A549 (cell line): ENCODE measurements at regions not wholly inside any gene's neighbourhood (a gene's known extent, or its start where the extent isn't known, plus 50 kb on each side); places are given as distances from the start of the nearest gene placed in this dataset.
A peak's percentile ranks its signal among the peaks of the same experiment; 100 is the strongest.

Source experiments
- ATAC-seq, 2 experiments: fragments of 200-7000 bp in 1 of 2; fragments of >200 bp in 1 of 2; cut with Nextera tagmentation in 1 of 2; cut with Tn5 transposase in 1 of 2; 3 replicates each; pipeline versions ENCODE4 v1.8.0 to v1.9.1; 2018 to 2020; ENCODE audit warnings: mild to moderate bottlenecking in 1 of 2, moderate library complexity in 1 of 2
- CTCF ChIA-PET: fragments of 300-600 bp; sonication (Branson Sonifier 250); formaldehyde crosslinking; extraction: SDS; loops from one replicate; lab custom pipeline; 2021; ENCODE audit warnings: antibody characterized with exemption, inconsistent platforms; lab: Yijun Ruan, JAX
- POLR2A ChIA-PET: fragments of 350-600 bp; formaldehyde crosslinking; extraction: SDS; loops from one replicate; lab custom pipeline; 2021; ENCODE audit warnings: antibody characterized with exemption, inconsistent platforms; lab: Yijun Ruan, JAX
- DNase-seq, 2 experiments: peaks; one replicate each; pipeline versions ENCODE4 v3.0.0 to v3.0.0-alpha.2; 2011 to 2016; ENCODE audit warnings: low read depth in 1 of 2, low spot score in 1 of 2
- FAIRE-seq: peaks from 2 replicates; lab custom pipeline; 2011; peaks lifted over from hg19 to GRCh38; lab: Jason Lieb, UNC
- H3K27ac ChIP-seq, 2 experiments: fragments of >200 bp; sonication (Bioruptor Twin); formaldehyde crosslinking; 3 replicates each; pipeline ENCODE4 v1.5.1; 2016 to 2017
- H3K4me1 ChIP-seq: fragments of >200 bp; sonication (Bioruptor Twin); formaldehyde crosslinking; 3 replicates; pipeline ENCODE4 v1.6.1; 2016
- H3K4me2 ChIP-seq: fragments of >200 bp; sonication (Bioruptor Twin); formaldehyde crosslinking; 3 replicates; pipeline ENCODE4 v1.6.1; 2016
- H3K4me3 ChIP-seq: fragments of >200 bp; sonication (Bioruptor Twin); formaldehyde crosslinking; 3 replicates; pipeline ENCODE4 v1.5.1; 2016
- H3K9me3 ChIP-seq: fragments of >200 bp; sonication (Bioruptor Twin); formaldehyde crosslinking; 3 replicates; pipeline ENCODE4 v1.6.1; 2016
- CBX2 ChIP-seq: fragments of 200-600 bp; sonication (generic); IDR thresholded peaks from 2 replicates; pipeline ENCODE4 v1.6.1; 2016; ENCODE audit warnings: low read depth, mild to moderate bottlenecking, borderline replicate concordance
- CBX8 ChIP-seq: fragments of 200-600 bp; sonication (generic); IDR thresholded peaks from 2 replicates; pipeline ENCODE4 v1.6.1; 2016
- CHD2 ChIP-seq: fragments of 150-350 bp; IDR thresholded peaks from 2 replicates; pipeline ENCODE4 v1.6.1; 2014; ENCODE audit warnings: low read length; ENCODE audit not compliant: partially characterized antibody
- CHD4 ChIP-seq: fragments of 200-600 bp; sonication (generic); IDR thresholded peaks from 2 replicates; pipeline ENCODE4 v1.6.1; 2016; ENCODE audit warnings: antibody characterized with exemption, mild to moderate bottlenecking, borderline replicate concordance
- EHF ChIP-seq: fragments of 250-450 bp; sonication (Bioruptor Pico); IDR thresholded peaks from 2 replicates; pipeline ENCODE4 v1.5.0; 2020; ENCODE audit warnings: mild to moderate bottlenecking
- EP300 ChIP-seq, 2 experiments: fragments of >200 bp; sonication (Bioruptor Twin); formaldehyde crosslinking; IDR thresholded peaks; 2 replicates in 1 of 2; 3 replicates in 1 of 2; pipeline ENCODE4 v1.6.1; 2016 to 2017
- FOXS1 ChIP-seq: fragments of 250-450 bp; sonication (Bioruptor Pico); IDR thresholded peaks from 2 replicates; pipeline ENCODE4 v1.5.0; 2020; ENCODE audit warnings: mild to moderate bottlenecking, moderate library complexity
- HOXA7 ChIP-seq: fragments of 250-450 bp; sonication (Bioruptor Pico); IDR thresholded peaks from 2 replicates; pipeline ENCODE4 v1.5.0; 2020; ENCODE audit warnings: mild to moderate bottlenecking, moderate library complexity
- HOXB13 ChIP-seq: fragments of 250-450 bp; sonication (Bioruptor Pico); IDR thresholded peaks from 2 replicates; pipeline ENCODE4 v1.5.0; 2020; ENCODE audit warnings: low read depth, mild to moderate bottlenecking, moderate library complexity
- JUNB ChIP-seq: fragments of >200 bp; sonication (Bioruptor Twin); formaldehyde crosslinking; IDR thresholded peaks from 2 replicates; pipeline ENCODE4 v1.6.1; 2016
- KDM1A ChIP-seq: fragments of 200-600 bp; sonication (generic); IDR thresholded peaks from 2 replicates; pipeline ENCODE4 v1.6.1; 2016; ENCODE audit warnings: low read depth, mild to moderate bottlenecking
- PHF8 ChIP-seq: fragments of 200-600 bp; sonication (generic); IDR thresholded peaks from 2 replicates; pipeline ENCODE4 v1.6.1; 2016; ENCODE audit warnings: low read depth, mild to moderate bottlenecking, antibody characterized with exemption, moderate library complexity, borderline replicate concordance
- POLR2AphosphoS2 ChIP-seq: conservative IDR thresholded peaks from 2 replicates; pipeline ENCODE4 v1.6.1; 2012; ENCODE audit warnings: low read length, improper control_type of control experiment, inconsistent platforms
- RARB ChIP-seq: fragments of 250-450 bp; sonication (Bioruptor Pico); IDR thresholded peaks from 2 replicates; pipeline ENCODE4 v1.8.0; 2021; ENCODE audit warnings: mild to moderate bottlenecking, moderate library complexity
- SREBF2 ChIP-seq: fragments of 450-650 bp; IDR thresholded peaks from 2 replicates; pipeline ENCODE4 v1.6.1; 2014; ENCODE audit warnings: mild to moderate bottlenecking, moderate library complexity
- TFCP2L1 ChIP-seq: fragments of 250-450 bp; sonication (Bioruptor Pico); IDR thresholded peaks from 2 replicates; pipeline ENCODE4 v1.5.0; 2021; ENCODE audit warnings: mild to moderate bottlenecking
- TP53 ChIP-seq: fragments of 250-450 bp; sonication (Bioruptor Pico); IDR thresholded peaks from 2 replicates; pipeline ENCODE4 v1.5.0; 2021; ENCODE audit warnings: mild to moderate bottlenecking, moderate library complexity
- ZC3H11A ChIP-seq: fragments of 450-650 bp; IDR thresholded peaks from 2 replicates; pipeline ENCODE4 v1.6.1; 2014; ENCODE audit warnings: antibody characterized with exemption, mild to moderate bottlenecking
- ZFP36 ChIP-seq: fragments of 450-650 bp; IDR thresholded peaks from 2 replicates; pipeline ENCODE4 v1.6.1; 2014; ENCODE audit warnings: borderline replicate concordance; ENCODE audit not compliant: partially characterized antibody
- ZNF302 ChIP-seq: fragments of 250-450 bp; sonication (Bioruptor Pico); IDR thresholded peaks from 2 replicates; pipeline ENCODE4 v1.9.0; 2021; ENCODE audit warnings: inconsistent platforms, mild to moderate bottlenecking, moderate library complexity
- ZSCAN20 ChIP-seq: fragments of 250-450 bp; sonication (Bioruptor Pico); IDR thresholded peaks from 2 replicates; pipeline ENCODE4 v1.8.0; 2022; ENCODE audit warnings: mild to moderate bottlenecking, moderate library complexity
- WGBS: methylation state at CpG from one replicate; pipeline ENCODE4 v1.1.6; 2017; ENCODE audit errors: missing lambda C conversion rate; 5-methylcytosine and 5-hydroxymethylcytosine counted together
- TF ChIP-seq, protein P1 (sequence below): fragments of 450-650 bp; IDR thresholded peaks from 2 replicates; pipeline ENCODE4 v1.6.1; 2014; ENCODE audit warnings: antibody characterized with exemption
- TF ChIP-seq, protein P2 (sequence below): fragments of 250-450 bp; sonication (Bioruptor Pico); IDR thresholded peaks from 2 replicates; pipeline ENCODE4 v1.5.0; 2020; ENCODE audit warnings: low read depth, mild to moderate bottlenecking, moderate library complexity
- TF ChIP-seq, protein P3 (sequence below): fragments of 200-600 bp; sonication (generic); IDR thresholded peaks from 2 replicates; pipeline ENCODE4 v1.6.1; 2016; ENCODE audit warnings: antibody characterized with exemption, mild to moderate bottlenecking, moderate library complexity
- TF ChIP-seq, protein P4 (sequence below): IDR thresholded peaks from 2 replicates; pipeline ENCODE4 v1.6.1; 2012; ENCODE audit warnings: low read depth, borderline replicate concordance
- TF ChIP-seq, protein P5 (sequence below): fragments of >200 bp; sonication (Bioruptor Twin); formaldehyde crosslinking; IDR thresholded peaks from 3 replicates; pipeline ENCODE4 v1.5.1; 2016
- TF ChIP-seq, protein P6 (sequence below): IDR thresholded peaks from 2 replicates; pipeline ENCODE4 v1.6.1; 2012

DNA sequence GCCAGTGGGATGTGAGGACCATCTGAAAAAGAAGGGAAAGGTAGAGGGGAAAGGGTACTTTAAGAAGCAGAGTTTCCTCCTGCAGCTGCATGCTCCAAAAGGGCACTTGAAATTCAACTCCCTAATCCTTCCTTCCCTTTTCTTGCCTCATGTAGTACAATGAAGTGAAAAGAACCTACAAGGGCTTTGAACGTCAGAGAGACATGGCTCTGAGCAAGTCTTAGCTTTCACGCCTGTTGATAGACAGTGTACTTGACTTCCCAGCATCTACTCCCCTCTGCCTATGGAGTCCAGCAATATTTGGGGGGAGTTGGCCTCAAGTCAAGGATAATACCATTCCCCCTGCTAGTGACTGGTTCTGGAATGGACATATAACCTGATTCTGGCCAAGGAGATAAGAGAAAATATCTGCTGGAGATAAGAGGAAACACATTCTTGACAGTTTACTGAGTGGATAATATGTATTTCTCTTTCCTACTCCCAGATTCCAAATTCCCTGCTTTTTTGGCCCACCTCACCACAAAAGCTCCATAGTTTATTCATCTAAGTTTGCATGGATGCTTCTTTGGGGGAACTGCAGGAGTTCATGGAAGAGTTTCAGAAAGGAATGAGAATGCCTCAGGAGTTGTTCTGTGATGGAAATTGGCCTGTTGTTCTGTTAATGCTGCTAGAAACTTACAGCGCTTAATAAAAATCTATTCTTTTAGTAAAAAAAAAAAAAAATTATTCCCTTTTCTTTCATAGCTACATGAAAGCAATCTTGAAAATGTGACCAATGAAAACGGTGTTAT, 193.0 kb upstream of the TPM1 start:
- 95% methylated on average over 4 of the region's 4 CpGs for WGBS
- Histone ChIP-seq H3K4me3 (no peak overlapping the region), H3K4me2 (no peak overlapping the region), H3K4me1 (peaks cover 92% of the 10 kb centered on the region), H3K27ac (peak overlapping the region; percentile 91)
- FAIRE-seq (no peak), ATAC-seq (no peak)
- POLR2A ChIA-PET, result interaction anchor here (0.9 to 4.5 kb wide), 4 partner anchors 47 to 199 kb away, joined by 3 to 41 read pairs (median 11); partner anchors contain the start of gene TPM1
- TF ChIP-seq TFCP2L1 (CRISPR knock-in tag), result no peak
- no peak for TF ChIP-seq JUNB
- TF ChIP-seq, protein P1, sequence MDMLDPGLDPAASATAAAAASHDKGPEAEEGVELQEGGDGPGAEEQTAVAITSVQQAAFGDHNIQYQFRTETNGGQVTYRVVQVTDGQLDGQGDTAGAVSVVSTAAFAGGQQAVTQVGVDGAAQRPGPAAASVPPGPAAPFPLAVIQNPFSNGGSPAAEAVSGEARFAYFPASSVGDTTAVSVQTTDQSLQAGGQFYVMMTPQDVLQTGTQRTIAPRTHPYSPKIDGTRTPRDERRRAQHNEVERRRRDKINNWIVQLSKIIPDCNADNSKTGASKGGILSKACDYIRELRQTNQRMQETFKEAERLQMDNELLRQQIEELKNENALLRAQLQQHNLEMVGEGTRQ, result no peak
- no peak for TF ChIP-seq TP53 (CRISPR knock-in tag)
- TF ChIP-seq HOXA7 (CRISPR knock-in tag), result no peak
- TF ChIP-seq SREBF2, result no peak
- TF ChIP-seq, protein P2, sequence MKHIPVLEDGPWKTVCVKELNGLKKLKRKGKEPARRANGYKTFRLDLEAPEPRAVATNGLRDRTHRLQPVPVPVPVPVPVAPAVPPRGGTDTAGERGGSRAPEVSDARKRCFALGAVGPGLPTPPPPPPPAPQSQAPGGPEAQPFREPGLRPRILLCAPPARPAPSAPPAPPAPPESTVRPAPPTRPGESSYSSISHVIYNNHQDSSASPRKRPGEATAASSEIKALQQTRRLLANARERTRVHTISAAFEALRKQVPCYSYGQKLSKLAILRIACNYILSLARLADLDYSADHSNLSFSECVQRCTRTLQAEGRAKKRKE, result no peak
- no peak for TF ChIP-seq CHD4
- TF ChIP-seq POLR2AphosphoS2, result no peak
- TF ChIP-seq CHD2, result no peak
- TF ChIP-seq, protein P3, sequence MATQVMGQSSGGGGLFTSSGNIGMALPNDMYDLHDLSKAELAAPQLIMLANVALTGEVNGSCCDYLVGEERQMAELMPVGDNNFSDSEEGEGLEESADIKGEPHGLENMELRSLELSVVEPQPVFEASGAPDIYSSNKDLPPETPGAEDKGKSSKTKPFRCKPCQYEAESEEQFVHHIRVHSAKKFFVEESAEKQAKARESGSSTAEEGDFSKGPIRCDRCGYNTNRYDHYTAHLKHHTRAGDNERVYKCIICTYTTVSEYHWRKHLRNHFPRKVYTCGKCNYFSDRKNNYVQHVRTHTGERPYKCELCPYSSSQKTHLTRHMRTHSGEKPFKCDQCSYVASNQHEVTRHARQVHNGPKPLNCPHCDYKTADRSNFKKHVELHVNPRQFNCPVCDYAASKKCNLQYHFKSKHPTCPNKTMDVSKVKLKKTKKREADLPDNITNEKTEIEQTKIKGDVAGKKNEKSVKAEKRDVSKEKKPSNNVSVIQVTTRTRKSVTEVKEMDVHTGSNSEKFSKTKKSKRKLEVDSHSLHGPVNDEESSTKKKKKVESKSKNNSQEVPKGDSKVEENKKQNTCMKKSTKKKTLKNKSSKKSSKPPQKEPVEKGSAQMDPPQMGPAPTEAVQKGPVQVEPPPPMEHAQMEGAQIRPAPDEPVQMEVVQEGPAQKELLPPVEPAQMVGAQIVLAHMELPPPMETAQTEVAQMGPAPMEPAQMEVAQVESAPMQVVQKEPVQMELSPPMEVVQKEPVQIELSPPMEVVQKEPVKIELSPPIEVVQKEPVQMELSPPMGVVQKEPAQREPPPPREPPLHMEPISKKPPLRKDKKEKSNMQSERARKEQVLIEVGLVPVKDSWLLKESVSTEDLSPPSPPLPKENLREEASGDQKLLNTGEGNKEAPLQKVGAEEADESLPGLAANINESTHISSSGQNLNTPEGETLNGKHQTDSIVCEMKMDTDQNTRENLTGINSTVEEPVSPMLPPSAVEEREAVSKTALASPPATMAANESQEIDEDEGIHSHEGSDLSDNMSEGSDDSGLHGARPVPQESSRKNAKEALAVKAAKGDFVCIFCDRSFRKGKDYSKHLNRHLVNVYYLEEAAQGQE, result no peak
- no peak for TF ChIP-seq ZC3H11A
- no peak for TF ChIP-seq RARB
- no peak for TF ChIP-seq KDM1A
- no peak for TF ChIP-seq EP300 (IDR thresholded peaks at IDR 0.05)
- TF ChIP-seq, all 56 proteins: peak for 0
- H3K9me3 ChIP-seq, result peaks cover 6% of the 10 kb centered on the region; the same call in 2 of the 3 replicates
- no peak for DNase-seq
- CTCF ChIA-PET, result interaction anchor here (0.5 to 5.9 kb wide), 17 partner anchors 8 to 244 kb away, joined by 3 to 93 read pairs (median 4); partner anchors contain the start of gene TPM1

DNA sequence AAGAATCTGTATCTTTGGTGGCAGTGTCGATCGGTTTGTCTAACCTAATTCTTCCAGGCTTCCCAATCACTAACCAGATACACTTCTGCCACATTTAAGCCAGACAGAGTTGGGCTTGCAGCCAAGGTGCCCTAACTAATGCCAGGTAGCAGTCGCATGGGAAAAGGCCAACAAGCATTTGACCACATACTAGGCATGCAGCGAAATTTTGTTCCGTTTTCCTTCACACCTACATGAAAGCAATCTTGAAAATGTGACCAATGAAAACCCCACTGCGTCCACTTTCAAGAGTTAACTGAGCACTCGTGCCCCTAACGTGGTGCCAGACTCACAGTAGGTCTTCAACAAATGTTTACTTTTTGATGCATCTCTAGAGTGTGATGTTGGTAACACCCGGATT, 192.2 kb upstream of the TPM1 start:
- no peak for ATAC-seq
- Histone ChIP-seq H3K4me2 (peak overlapping the region; percentile 76), H3K27ac (peak overlapping the region; percentile 91), H3K4me1 (peaks cover 88% of the 10 kb centered on the region), H3K4me3 (0 out of 3 replicates have a peak overlapping the region, but pooled peaks have one; percentile 3), H3K9me3 (peaks cover 6% of the 10 kb centered on the region; the same call in 2 of the 3 replicates)
- no peak for DNase-seq
- 58% methylated on average over 9 of the region's 9 CpGs for WGBS
- TF ChIP-seq, protein P4, sequence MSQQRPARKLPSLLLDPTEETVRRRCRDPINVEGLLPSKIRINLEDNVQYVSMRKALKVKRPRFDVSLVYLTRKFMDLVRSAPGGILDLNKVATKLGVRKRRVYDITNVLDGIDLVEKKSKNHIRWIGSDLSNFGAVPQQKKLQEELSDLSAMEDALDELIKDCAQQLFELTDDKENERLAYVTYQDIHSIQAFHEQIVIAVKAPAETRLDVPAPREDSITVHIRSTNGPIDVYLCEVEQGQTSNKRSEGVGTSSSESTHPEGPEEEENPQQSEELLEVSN, result peak; percentile 81; the same call in 1 of the 2 replicates
- TF ChIP-seq, protein P5, sequence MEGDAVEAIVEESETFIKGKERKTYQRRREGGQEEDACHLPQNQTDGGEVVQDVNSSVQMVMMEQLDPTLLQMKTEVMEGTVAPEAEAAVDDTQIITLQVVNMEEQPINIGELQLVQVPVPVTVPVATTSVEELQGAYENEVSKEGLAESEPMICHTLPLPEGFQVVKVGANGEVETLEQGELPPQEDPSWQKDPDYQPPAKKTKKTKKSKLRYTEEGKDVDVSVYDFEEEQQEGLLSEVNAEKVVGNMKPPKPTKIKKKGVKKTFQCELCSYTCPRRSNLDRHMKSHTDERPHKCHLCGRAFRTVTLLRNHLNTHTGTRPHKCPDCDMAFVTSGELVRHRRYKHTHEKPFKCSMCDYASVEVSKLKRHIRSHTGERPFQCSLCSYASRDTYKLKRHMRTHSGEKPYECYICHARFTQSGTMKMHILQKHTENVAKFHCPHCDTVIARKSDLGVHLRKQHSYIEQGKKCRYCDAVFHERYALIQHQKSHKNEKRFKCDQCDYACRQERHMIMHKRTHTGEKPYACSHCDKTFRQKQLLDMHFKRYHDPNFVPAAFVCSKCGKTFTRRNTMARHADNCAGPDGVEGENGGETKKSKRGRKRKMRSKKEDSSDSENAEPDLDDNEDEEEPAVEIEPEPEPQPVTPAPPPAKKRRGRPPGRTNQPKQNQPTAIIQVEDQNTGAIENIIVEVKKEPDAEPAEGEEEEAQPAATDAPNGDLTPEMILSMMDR, result no peak
- TF ChIP-seq PHF8 (no peak), HOXB13 (CRISPR knock-in tag) (peak; percentile 50; the same call in 1 of the 2 replicates), CBX8 (no peak), EHF (0 out of 2 replicates have a peak, but pooled peaks have one; percentile 55), ZFP36 (no peak), CBX2 (no peak), RARB (no peak), ZNF302 (CRISPR knock-in tag) (0 out of 2 replicates have a peak, but pooled peaks have one; percentile 62), FOXS1 (CRISPR knock-in tag) (no peak), ZSCAN20 (CRISPR knock-in tag) (no peak)
- TF ChIP-seq, protein P1, result no peak
- TF ChIP-seq, protein P6, sequence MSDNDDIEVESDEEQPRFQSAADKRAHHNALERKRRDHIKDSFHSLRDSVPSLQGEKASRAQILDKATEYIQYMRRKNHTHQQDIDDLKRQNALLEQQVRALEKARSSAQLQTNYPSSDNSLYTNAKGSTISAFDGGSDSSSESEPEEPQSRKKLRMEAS, result no peak; the same call in 1 of the 2 replicates
- no peak for FAIRE-seq
- ChIA-PET POLR2A (interaction anchor here (1.0 to 4.5 kb wide), 5 partner anchors 46 to 198 kb away, joined by 3 to 41 read pairs (median 7); partner anchors contain the start of gene TPM1), CTCF (interaction anchor here (0.5 to 5.9 kb wide), 10 partner anchors 37 to 257 kb away, joined by 3 to 93 read pairs (median 4); partner anchors contain the start of gene TPM1)
